NCI-H1436 (cell line): ENCODE measurements at regions not wholly inside any gene's neighbourhood (a gene's known extent, or its start where the extent isn't known, plus 50 kb on each side); places are given as distances from the start of the nearest gene placed in this dataset.
"Not testable (repeated sequence)": the region's sequence is repeated elsewhere in the genome, so short reads cannot be mapped to it uniquely, and the experiment has no call there.

ENCODE experiments used
- DNase-seq: peaks from one replicate; lab custom pipeline; 2025; lab: John Stamatoyannopoulos, UW

DNA sequence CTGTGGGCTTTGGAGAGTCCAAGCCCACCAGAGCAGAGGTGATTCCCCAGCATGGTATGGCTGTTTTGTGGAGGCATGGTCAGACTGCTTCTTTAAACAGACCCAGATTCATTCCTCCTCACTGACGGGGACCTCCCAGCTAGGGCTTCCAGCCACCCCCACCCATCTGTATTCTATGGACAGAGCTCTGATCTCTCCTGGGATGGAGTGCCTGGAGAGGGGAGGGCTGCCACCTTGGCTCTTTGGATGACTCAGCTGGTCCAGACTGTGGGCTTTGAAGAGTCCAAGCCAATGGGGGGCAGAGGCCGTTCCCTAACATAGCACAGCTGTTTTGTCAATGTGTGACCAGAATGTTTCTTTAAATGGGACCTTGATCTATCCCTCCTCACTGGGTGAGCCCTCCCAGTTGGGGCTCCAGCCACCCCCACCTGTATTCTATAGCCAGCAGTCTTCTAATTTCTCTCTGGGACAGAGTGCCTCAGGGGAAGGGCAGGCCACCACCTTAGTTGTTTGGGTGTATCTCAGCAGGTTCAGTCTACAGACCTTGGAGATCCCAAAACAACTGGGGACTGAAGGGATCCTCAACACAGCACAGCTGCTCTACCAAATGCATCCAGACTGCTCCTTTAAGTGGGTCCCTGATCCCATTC is 122.0 kb upstream of the OSTN start:
- DNase-seq, result no peak

DNA sequence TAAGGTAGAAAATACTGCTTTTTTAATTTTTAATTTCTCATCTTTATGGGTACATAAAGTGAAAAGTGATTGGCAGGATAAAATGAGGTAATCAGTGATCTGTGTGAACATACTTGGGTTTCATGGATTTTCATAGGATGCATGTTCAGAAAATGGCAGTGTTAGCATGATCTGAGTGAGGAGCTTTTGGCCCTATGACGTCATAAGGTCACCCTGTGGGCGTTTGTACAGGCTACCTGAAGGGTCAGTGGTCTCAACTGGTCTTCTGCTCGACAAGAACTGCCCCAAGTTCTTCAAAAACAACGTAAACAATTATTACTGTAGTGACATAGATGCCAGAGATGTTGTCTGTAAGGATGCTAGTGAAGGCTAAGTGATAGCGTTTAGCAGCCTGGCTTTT is 124.5 kb upstream of the OSTN start:
- no peak for DNase-seq

DNA sequence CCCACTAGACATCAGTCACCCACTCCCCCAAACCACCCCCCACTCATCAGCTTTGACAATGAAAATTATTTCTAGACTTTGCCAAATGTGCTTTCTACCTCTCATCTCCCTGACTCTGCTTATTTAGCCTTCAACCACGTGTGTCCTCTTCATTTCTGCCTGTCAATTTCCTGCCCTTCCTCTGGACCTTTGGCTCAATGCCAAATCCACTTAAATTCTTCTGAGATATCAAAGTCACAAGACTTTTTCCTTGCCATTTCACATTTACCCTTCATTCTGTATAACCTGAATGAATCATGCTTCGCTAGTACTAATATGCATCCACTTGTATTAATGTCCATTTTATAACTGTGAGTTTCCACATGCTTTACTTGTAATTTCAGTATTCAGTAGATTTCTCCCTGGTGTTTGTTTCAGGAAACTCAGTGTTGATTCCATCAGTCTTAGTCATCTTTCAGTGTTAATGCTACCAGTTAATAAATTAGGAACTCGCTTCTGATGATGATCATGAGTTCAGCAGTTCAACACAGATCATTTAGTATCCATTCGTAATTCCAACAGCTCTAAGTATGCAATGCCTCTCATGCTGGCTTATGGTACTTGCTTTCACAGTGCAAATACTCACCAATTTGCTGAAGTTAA is 128.2 kb upstream of the OSTN start:
- no peak for DNase-seq

DNA sequence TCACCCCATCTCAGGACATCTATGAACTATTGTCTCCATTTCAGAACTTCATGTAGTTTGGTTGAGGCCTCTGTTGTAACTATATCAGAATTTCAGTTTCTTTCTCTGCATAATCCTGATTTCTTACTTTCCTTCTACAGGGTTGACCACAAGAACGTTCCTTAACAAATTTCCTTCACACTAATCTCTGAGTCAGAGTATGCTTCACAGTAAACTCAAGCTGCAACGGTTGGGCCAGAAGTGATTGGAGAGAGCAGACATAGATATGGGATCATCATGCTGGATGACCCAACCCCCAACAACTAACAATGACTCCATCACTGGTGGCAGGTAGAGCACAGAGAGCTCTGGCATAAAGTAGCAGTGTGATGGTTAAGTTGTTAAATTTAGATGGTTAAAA is 128.8 kb upstream of the OSTN start:
- DNase-seq, result no peak

DNA sequence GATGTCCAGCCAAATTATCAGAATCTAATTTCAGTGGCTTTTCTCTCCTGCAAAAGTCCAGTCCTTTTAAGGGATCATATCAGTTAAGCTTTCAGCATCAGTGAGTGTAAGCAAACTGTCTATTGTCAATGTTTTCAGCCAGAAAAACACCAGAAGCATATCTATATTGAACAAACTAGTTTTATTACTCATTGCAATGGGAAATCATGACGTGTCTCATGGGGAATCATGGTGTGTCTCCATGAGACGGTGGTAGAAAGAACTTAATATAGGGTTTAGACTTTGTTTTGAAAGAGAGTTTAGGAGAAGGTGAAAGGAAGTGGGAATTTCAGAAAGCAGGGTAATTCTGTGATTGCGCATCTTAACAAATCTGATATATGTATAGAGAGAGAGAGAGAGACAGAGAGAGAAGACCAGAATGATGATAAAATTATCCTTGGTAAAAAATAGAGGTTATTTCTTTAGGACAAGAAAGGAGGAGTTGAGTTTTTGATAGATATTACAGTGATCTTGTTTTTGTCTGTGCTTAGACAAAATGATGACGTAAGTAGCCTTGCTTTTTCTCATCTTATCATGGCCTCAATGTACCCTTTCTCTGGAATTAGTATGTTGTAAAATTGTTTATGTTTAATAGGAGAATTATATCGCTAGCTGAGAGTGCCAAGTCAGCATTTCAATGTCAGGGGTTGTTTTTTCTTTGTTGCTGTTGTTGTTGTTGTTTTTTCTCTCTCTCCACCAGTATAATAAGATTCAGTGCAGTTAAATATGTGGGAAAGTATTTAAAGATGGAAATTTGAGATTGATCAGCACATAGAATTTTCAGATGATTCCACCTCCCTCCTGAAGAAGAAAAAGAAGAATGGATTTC is 129.9 kb upstream of the OSTN start:
- DNase-seq, result no peak

DNA sequence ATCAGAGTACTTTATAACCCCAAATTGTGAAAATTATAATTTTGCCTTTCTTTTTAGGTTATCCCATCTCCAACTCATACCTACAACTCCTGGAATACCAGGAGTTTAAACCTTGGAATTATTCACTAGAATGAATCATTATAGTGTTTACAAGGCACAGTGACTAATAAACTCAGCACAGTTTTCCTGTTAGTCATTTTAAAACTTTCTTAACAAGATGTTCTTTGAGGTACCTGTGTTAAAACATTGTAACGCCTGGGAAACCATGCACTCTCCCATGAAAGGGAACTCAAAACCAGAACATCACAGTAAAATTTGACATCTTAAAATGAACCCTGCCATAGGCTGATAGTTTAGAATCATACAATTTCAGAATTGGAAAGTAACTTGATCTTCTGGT is 132.4 kb upstream of the OSTN start:
- no peak for DNase-seq

DNA sequence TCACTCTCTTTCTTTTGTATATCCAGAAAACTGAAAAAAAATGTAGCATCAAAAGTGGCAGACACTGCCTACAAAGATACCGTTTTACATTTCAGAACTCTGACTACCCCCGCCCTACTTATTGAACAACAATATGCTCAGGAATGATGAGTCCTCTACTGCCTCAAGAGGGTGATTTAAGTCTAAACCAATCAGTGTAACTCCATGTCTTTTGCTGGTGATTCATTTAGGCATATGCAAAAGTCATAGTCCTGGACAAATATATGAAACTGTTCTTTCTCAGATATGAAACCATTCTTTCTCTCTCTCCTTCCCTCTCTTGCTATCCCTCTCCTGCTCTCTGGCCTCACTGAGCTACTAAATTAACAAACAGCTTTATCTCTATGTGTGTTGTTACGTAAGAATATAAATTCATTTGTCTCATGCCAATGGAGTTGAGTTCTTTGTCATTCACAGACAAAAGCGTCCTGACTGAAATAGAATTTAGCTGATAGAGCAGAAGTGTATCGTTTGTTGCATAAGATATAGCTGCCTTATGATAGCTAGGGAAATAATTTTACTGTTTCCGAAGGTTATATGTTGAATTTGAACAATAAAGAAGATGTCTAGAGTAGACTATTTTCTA is 133.7 kb upstream of the OSTN start:
- no peak for DNase-seq

DNA sequence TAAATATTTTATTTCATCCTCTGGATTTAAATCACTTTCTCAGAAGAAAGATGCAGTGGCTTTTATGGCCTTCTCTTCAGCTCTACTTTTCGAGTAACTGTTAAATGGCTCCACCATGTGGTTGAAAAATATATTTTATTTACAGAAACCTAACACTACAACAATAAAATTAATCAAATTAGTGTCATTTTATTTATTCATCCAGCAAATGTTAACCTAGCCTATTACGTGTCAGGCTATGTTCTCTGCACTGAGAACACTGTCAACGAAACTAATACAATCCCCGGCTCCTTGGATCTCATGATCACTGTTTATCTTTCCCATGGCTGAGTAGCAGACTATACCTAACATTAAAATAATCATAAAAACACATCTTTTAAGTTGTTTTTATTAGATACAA is 148.0 kb upstream of the OSTN start:
- peak; percentile 10 for DNase-seq

DNA sequence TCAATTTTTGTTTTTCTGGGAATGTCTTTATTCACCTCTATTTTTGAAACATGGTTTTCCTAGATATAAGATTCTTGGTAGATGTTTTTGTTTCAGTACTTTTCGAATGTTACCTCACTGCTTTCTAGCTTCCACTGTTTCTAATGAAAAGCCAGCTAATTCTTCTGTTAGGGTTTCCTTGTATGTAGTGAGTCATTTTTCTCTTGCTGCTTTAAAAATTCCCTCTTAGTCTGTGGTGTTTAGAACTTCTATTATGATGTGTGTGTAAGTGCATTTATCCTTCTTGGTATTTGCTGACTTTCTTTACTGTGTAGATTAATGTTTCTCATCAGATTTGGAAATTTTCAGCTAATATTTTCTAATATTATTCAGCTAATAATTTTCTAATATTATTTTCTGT is 151.1 kb upstream of the OSTN start:
- no peak for DNase-seq

DNA sequence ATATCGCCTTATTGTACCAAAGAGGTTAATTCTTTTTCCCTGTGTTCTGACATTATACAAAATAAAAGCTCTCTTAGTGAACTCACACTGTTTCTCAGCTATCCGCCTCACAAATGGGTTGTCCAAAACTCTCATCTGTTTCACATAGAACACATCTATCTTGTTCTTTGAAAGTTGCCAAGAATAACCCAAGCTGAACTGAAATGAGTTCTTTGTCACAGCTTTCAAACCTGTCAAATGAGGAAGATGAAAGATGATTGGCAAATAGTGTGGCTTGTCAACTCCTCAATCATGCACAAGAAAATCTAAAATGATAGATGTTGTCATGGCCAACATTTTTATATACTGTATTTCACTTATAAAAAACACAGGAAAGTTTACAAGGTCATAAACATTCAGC is 168.1 kb upstream of the OSTN start:
- no peak for DNase-seq

DNA sequence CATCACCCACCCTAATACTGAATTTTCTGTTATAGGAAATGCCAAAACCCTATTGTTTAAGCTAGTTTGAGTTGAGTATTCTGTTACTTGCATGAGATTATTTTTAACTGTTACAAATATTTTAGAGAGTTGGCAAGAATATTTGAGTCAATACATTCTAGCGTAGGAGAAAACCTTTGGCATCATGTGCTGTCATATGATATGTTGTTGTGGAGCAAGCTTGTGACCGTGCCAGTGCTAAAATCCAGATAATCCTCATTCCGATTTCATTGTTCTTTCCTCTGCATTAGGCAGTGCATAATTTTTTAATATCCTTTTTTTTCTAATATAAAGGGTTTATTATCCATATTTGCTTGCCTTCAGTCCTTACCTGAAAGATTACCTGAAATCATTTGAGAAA is 168.0 kb upstream of the GMNC start:
- no peak for DNase-seq

DNA sequence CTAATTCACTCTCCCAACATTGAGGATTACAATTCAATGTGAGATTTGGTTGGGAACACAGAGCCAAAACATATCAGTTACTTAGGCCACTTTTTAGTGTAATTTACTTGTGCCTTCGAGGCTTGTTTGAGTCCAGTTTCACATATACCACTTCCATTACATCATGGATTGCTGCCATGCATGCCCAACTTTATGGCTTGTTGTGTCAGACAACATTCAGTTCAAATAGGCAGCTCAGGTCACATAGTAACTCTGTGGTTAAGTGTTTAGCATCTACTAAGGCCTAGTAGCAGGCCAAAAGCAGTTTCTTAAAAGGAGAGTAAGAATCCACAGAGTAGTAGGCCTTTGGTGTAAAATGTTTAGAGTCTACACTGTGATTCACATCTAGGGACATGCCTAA is 164.3 kb upstream of the GMNC start:
- DNase-seq, result no peak

DNA sequence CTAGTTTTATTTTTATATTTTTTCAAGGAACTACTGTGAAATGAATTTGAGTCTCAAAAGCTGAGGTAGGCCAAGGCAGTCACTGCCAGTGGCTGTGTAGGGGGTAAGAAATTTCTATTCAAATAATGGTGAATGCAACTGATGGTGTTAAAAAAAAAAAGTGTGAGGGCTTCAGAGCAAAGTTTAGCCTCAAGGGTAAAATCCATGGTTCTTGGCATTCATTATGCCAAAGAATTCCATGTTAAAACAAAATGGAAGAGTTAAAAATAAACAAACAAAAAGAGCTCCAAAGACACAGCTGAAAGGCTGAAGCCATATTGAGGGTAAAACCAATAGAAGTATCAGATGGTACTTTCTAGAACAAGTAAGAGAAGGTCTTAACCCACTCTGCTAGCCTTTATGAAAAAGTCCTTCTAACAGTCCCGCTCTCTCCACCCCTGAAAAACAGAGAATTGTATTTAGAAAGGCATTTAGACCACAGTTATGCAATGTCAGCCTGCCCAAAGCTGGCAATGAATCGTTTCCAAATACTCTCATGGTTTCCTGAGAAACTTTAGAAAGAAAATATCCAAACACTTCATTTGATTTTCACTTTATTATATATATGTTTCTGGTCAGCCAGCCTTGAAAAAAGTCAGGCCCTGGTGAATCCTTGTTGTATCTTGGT is 158.4 kb upstream of the GMNC start:
- no peak for DNase-seq

DNA sequence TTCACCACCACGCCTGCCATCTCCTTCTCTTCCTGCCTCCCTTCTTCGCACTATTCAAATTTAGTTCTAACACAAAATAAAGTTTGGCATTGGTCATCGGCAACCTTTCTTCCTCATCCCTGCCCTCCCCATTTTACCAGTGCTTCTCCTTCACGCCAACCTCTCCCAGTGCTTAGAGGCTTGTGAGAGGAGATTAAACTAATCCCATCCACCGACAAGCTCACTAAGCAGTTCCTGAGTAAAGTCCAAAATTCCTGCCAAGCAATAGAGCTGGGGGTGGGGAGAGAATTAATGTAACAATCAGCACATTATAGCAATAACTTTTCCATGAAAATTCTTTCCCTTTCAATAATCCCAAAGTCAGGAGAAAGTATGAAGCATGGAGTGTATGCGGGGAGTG is 157.4 kb upstream of the GMNC start:
- DNase-seq, result no peak

DNA sequence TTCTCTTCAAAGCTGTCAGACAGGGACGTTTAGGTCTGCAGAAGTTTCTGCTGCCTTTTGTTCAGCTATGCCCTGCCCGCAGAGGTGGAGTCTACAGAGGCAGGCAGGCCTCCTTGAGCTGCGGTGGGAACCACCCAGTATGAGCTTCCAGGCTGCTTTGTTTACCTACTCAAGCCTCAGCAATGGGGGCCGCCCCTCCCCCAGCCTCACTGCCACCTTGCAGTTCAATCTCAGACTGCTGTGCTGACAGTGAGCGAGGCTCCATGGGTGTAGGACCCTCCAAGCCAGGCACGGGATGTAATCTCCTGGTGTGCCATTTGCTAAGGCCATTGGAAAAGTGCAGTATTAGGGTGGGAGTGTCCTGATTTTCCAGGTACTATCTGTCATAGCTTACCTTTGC is 153.5 kb upstream of the GMNC start:
- not testable (repeated sequence) for DNase-seq

DNA sequence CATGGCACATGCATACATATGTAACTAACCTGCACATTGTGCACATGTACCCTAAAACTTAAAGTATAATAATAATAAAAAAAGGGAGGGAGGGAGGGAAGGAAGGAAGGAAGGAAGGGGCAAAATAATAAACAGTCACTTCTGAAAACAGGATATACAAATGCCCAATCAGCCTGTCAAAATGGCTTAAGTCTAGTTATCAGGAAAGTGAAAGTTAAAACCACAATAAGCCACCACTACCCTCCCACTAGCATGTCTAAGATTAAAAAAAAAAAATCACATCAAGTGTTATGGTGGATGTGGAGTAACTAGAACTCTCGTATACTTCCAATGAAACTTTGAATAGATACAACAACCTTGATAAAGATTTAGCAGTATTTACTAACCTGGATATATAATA is 145.6 kb upstream of the GMNC start:
- DNase-seq, result no peak

DNA sequence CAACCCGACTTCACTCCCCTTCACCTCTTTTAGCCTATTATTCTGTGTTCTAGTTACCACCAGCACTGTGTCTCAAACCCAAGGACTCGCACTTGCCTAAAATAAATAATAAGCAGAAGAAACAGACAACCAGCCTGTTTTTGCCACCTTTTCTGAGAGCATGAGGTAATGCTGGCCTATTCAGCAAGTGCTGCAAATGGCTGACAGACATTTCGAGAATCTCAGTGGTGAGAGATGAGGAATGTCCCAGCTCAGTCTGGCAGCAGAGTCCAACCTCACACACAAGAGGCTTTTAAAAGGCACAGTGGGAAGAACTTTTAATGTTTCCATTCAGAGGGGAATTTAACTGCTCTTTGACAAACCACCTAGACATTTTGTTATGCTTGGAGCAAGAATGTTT is 143.3 kb upstream of the GMNC start:
- no peak for DNase-seq

DNA sequence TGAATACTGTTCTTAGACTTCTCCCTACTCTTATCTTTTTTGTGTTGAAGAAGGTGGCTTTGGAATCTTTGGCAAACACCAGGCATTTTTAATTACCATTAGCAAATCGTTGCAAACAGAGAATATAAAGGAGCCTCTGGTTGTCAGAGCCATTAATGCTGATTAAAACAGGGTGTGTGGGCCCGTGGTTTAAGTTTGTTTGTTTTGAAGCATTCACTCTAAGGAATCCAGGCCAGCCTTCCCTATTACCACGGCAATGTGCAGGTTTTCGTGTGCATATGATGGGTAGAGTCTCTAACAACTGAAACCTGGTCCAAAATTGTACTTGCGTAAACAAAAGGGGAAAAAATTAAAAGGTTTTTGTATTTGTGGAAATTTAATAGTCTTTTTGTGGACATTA is 141.2 kb upstream of the GMNC start:
- no peak for DNase-seq

DNA sequence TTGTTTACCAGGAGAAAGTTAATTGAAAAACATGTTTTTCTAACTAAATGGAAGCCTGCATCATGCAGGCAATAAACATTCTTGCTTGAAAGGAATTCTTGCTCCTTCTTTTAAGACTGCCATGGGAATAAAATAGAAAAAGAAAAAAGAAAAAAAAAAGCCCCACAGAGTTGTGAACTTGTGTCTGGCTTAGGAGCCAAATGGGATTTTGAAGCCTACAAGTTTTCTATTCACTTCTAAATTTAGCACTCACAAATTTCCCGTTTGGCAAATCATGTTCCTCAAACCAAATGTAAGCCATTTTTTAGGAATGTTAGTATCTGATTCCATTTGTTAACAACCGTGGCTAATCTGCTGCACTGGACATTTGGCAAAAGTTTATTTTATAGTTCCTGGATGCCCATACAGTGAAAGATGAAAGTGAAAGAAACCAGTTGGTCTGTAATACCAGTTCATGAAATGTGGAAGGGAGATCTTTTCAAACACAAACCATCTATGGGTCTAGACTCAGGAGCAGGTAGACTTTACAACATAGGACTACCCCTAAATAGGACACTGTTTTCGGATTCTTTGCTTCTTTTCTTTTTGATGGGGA is 133.8 kb upstream of the GMNC start:
- no peak for DNase-seq

DNA sequence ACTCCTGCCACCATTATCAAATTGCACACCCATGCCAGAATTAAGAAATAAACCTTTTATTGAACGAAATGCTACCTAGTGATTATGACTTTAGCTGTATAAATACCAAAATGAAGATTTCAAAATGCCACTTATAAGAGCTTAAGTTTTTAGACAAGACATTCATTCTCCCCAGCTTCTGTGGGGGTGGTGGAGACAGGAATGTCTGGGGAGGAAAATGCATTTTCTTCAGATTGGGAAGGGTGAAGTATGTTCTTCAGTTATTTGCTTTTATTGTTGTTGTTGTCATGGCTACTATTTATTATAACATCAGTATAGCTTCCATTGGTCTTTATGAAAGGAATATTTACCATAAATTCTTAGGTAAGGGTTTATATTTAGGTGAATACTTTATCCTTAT is 132.7 kb upstream of the GMNC start:
- DNase-seq, result no peak

DNA sequence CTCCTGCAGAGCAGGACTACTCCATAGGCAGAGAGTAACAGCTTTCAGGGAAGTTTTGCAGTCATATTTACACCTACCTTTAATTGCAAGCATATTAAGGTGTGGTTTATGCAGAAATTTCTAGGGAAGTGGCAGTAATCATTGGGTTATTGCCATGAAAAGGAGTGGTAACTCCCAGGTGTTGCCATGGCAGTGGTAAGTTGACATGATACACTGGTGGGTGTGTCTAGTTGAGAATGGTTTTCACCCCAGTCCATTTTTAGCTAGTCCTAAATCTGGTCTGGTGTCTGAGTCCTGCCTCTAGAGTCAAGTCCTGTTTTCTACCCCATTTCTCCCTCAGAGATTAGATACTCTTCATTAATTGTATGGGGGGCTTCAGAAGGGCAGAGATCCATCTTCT is 128.4 kb upstream of the GMNC start:
- DNase-seq, result no peak

DNA sequence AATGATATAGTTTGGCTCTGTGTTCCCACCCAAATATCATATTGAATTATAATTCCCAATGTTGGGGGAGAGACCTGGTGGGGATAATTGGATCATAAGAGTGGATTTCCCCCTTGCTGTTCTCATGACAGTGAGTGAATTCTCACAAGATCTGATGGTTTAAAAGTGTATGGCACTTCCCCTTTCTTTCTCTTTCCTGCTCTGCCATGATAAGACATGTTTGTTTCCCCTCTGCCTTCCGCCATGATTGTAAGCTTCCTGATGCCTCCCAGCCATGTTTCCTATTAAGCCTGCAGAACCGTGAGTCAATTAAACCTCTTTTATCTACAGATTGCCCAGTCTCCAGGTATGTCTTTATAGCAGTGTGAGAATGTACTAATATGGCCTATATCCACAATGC is 126.7 kb upstream of the GMNC start:
- DNase-seq, result no peak
